ENCODE measurements at regions not wholly inside any gene's neighbourhood (a gene's known extent, or its start where the extent isn't known, plus 50 kb on each side); places are given as distances from the start of the nearest gene placed in this dataset.

- Histone ChIP-seq H3K36me3 (no peaks in the 10 kb centered on the region), H3K9me3 (peaks cover 0 to 4% of the 10 kb centered on the region in 2 donors), H3K27ac (no peak overlapping the region), H3K4me1 (no peaks in the 10 kb centered on the region), H3K4me3 (no peak overlapping the region), H3K27me3 (peaks cover 0 to 1% of the 10 kb centered on the region in 2 donors)
- no peak for DNase-seq
- intact Hi-C loops (cut with DNase I), result no loop called here
- no peak for ATAC-seq
- TF ChIP-seq CTCF (IDR thresholded peaks at IDR 0.05), result no peak
These were observed 131.9 kb upstream of the SERPIND1 start for GRCh38 chr22:20641919-20642579.

- DNase-seq, result no peak
- no peaks in the 10 kb centered on the region for H3K4me1 ChIP-seq
- no peaks in the 10 kb centered on the region for H3K27me3 ChIP-seq
- no peak overlapping the region for H3K4me3 ChIP-seq
- intact Hi-C loops (cut with DNase I), result no loop called here
- H3K9me3 ChIP-seq, result peaks cover 0 to 4% of the 10 kb centered on the region in 2 donors
- TF ChIP-seq CTCF (IDR thresholded peaks at IDR 0.05), result no peak
- no peak for ATAC-seq
- H3K36me3 ChIP-seq, result no peaks in the 10 kb centered on the region
- no peak overlapping the region for H3K27ac ChIP-seq
These were observed 131.2 kb upstream of the SERPIND1 start for GRCh38 chr22:20642668-20643179.

- TF ChIP-seq CTCF (IDR thresholded peaks at IDR 0.05), result no peak
- no peaks in the 10 kb centered on the region for H3K4me1 ChIP-seq
- DNase-seq, result no peak
- H3K36me3 ChIP-seq, result no peaks in the 10 kb centered on the region
- intact Hi-C loops (cut with DNase I), result no loop called here
- no peak overlapping the region for H3K4me3 ChIP-seq
- no peak for ATAC-seq
- no peaks in the 10 kb centered on the region for H3K27me3 ChIP-seq
- peaks cover 0 to 4% of the 10 kb centered on the region in 2 donors for H3K9me3 ChIP-seq
- H3K27ac ChIP-seq, result no peak overlapping the region
These were observed 129.8 kb upstream of the SERPIND1 start for GRCh38 chr22:20644071-20644642.

GRCh38 chr22:20645954-20646353 is 128.0 kb upstream of the SERPIND1 start:
- H3K27ac ChIP-seq, result no peak overlapping the region
- intact Hi-C loops (cut with DNase I), result no loop called here
- ATAC-seq (no peak), DNase-seq (no peak)
- H3K36me3 ChIP-seq, result no peaks in the 10 kb centered on the region
- TF ChIP-seq CTCF (IDR thresholded peaks at IDR 0.05), result no peak
- H3K4me1 ChIP-seq, result no peaks in the 10 kb centered on the region
- H3K27me3 ChIP-seq, result no peaks in the 10 kb centered on the region
- H3K9me3 ChIP-seq, result no peaks in the 10 kb centered on the region
- no peak overlapping the region for H3K4me3 ChIP-seq

GRCh38 chr22:20646415-20646814 is 127.5 kb upstream of the SERPIND1 start:
- no peaks in the 10 kb centered on the region for H3K9me3 ChIP-seq
- H3K36me3 ChIP-seq, result no peaks in the 10 kb centered on the region
- H3K4me1 ChIP-seq, result no peaks in the 10 kb centered on the region
- ATAC-seq (no peak), DNase-seq (no peak)
- TF ChIP-seq CTCF (IDR thresholded peaks at IDR 0.05), result no peak
- H3K4me3 ChIP-seq, result no peak overlapping the region
- intact Hi-C loops (cut with DNase I), result no loop called here
- no peak overlapping the region for H3K27ac ChIP-seq
- H3K27me3 ChIP-seq, result no peaks in the 10 kb centered on the region

Measured in left lung (tissue), 4 donors.